Tibial nerve (tissue), 4 donors: ENCODE measurements at regions not wholly inside any gene's neighbourhood (a gene's known extent, or its start where the extent isn't known, plus 50 kb on each side); places are given as distances from the start of the nearest gene placed in this dataset.

Source experiments
- DNase-seq, 2 donors: peaks; one replicate each; pipeline ENCODE4 v3.0.0-alpha.2; 2019; ENCODE audit warnings: low spot score in 2 of 2
- H3K27ac ChIP-seq, 4 donors: fragments of 200-600 bp; sonication (generic) in 3 of 4; one replicate each; pipeline ENCODE4 v1.5.1; 2017 to 2019; ENCODE audit warnings: mild to moderate bottlenecking in 1 of 4
- H3K27me3 ChIP-seq, 2 donors: fragments of 200-600 bp; sonication (generic) in 1 of 2; one replicate each; pipeline versions ENCODE4 v1.5.1 to v1.6.0; 2017 to 2019
- H3K36me3 ChIP-seq, 3 donors: fragments of 200-600 bp; sonication (generic); one replicate each; pipeline ENCODE4 v1.5.1; 2018 to 2019
- H3K4me1 ChIP-seq, 4 donors: fragments of 200-600 bp; sonication (generic) in 3 of 4; one replicate each; pipeline ENCODE4 v1.5.1; 2017 to 2019
- H3K4me3 ChIP-seq, 4 donors: fragments of 200-600 bp; sonication (generic) in 3 of 4; one replicate each; pipeline ENCODE4 v1.5.1; 2017 to 2019; ENCODE audit warnings: mild to moderate bottlenecking in 1 of 4, moderate library complexity in 1 of 4
- H3K9me3 ChIP-seq, 4 donors: fragments of 200-600 bp; sonication (generic) in 3 of 4; one replicate each; pipeline ENCODE4 v1.5.1; 2017 to 2019
- EP300 ChIP-seq, 2 donors: sonication (generic); formaldehyde crosslinking; IDR thresholded peaks; one replicate each; pipeline ENCODE4 v1.6.1; 2017; ENCODE audit warnings: antibody characterized with exemption in 2 of 2, mild to moderate bottlenecking in 1 of 2
- POLR2A ChIP-seq, 2 donors: fragments of 450-650 bp; IDR thresholded peaks; one replicate each; pipeline ENCODE4 v1.6.1; 2017; ENCODE audit warnings: antibody characterized with exemption in 2 of 2, mild to moderate bottlenecking in 2 of 2, moderate library complexity in 2 of 2
- WGBS, 2 donors: methylation state at CpG; one replicate each; pipeline ENCODE4 v1.1.5; 2018; 5-methylcytosine and 5-hydroxymethylcytosine counted together
- TF ChIP-seq, protein P1 (sequence below), 5 experiments: fragments of 200-600 bp in 3 of 5; fragments of 450-650 bp in 2 of 5; sonication (generic) in 3 of 5; IDR thresholded peaks; one replicate each; pipeline ENCODE4 v1.5.1; 2016 to 2019; ENCODE audit warnings: antibody characterized with exemption in 5 of 5, mild to moderate bottlenecking in 3 of 5, moderate library complexity in 2 of 5

DNA sequence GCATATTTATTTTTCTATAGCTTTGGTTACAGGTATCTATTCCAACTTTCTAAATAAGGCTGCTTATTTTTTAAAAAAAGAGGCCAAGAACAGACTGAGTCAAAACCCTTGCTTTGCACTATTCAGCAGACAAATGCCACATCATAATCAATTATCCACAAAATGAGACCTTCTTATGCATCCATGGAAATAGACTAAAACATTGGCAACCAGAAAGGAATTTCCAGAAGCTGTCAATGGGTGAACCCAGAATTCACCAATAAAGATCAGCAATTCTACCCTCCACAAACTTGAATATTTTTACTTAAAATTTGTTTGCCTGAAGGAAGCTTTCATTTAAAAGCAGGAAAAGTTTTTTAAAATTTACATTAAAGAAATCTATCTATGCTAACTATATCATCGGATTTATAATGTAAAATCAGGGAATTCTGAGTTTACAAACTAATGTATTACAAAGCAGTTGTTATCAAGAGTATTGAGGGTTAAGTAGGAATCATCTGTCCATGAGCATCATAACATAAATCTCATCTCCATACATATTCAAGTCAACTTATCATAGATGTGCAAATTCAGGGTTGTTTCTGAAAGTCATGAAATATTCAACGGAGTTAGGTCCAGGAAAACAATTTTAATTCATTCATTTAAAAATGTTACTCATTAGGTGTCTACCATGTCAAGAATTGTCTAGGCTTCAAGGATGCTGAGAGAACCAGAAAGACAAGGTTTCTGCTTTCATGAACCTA, 548.0 kb downstream of the SATB2 start:
- H3K9me3 ChIP-seq, result peaks cover 0 to 8% (median 0%) of the 10 kb centered on the region in 4 donors
- no peak overlapping the region for H3K4me3 ChIP-seq
- H3K36me3 ChIP-seq, result no peaks in the 10 kb centered on the region
- WGBS, 2 donors, result 90 to 91% methylated on average over 2 of the region's 2 CpGs
- DNase-seq, result no peak
- no peaks in the 10 kb centered on the region for H3K4me1 ChIP-seq
- no peak overlapping the region for H3K27ac ChIP-seq
- H3K27me3 ChIP-seq, result no peaks in the 10 kb centered on the region
- TF ChIP-seq, protein P1, sequence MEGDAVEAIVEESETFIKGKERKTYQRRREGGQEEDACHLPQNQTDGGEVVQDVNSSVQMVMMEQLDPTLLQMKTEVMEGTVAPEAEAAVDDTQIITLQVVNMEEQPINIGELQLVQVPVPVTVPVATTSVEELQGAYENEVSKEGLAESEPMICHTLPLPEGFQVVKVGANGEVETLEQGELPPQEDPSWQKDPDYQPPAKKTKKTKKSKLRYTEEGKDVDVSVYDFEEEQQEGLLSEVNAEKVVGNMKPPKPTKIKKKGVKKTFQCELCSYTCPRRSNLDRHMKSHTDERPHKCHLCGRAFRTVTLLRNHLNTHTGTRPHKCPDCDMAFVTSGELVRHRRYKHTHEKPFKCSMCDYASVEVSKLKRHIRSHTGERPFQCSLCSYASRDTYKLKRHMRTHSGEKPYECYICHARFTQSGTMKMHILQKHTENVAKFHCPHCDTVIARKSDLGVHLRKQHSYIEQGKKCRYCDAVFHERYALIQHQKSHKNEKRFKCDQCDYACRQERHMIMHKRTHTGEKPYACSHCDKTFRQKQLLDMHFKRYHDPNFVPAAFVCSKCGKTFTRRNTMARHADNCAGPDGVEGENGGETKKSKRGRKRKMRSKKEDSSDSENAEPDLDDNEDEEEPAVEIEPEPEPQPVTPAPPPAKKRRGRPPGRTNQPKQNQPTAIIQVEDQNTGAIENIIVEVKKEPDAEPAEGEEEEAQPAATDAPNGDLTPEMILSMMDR (IDR thresholded peaks at IDR 0.05), result no peak
- TF ChIP-seq POLR2A (IDR thresholded peaks at IDR 0.05) (no peak), EP300 (IDR thresholded peaks at IDR 0.05) (no peak)

DNA sequence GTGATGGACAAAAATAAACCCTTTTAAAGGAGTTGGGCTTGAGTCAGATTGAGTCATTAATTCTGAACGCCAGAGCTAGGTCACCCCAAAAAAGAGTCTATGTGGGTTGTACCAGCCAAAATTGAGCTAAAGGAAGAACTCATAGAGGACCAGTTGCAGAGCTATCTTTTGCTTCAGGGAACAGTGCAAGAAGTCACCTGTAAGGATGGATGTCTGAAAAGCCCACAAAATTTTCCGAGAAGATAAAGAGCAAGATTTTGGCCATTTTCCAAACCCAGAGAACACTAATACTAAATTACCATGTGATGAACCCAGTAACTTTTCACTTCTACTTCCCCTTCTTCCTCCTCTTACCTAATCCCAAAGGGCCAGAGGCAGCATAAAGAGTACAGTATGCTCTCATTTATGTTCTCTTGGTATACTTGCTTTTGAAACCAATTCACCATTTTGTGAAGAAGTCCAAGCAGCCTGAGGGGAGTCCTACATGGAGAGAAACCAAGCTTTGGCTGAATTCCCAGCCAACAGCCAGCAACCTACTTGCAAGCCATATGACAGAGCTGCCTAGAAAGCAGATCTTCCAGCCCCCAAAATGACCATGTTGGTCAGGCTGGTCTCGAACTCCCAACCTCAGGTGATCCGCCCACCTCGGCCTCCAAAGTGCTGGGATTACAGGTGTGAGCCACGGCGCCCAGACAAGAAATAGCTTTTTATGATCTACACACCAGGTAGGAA, 551.7 kb downstream of the SATB2 start:
- no peak for DNase-seq
- H3K4me3 ChIP-seq, result no peak overlapping the region
- H3K27me3 ChIP-seq, result no peaks in the 10 kb centered on the region
- no peaks in the 10 kb centered on the region for H3K36me3 ChIP-seq
- H3K9me3 ChIP-seq, result peaks cover 0 to 3% (median 0%) of the 10 kb centered on the region in 4 donors
- no peak overlapping the region for H3K27ac ChIP-seq
- no peaks in the 10 kb centered on the region for H3K4me1 ChIP-seq
- TF ChIP-seq POLR2A (IDR thresholded peaks at IDR 0.05) (no peak), EP300 (IDR thresholded peaks at IDR 0.05) (no peak)
- TF ChIP-seq, protein P1 (IDR thresholded peaks at IDR 0.05), result no peak
- WGBS, 2 donors, result 72 to 77% methylated on average over 7 of the region's 7 CpGs

DNA sequence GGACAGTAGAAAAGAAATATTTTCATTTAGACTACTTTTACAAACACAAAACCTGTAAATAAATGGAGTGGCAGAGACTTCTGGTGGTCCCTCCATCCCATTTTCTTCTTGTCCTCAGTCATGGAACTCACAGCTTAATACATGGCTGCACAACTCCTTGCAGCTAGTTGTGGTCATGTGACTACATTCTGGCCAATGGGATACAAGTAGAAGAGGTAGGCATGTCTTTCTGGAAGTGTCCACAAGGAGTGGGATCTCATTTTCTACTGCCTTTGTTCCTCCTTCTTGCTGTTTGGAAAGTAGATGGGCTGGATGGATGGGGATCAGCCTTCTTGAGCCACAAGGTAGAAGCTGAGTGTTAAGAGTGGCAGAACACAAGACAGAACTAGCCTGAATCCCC, 555.8 kb downstream of the SATB2 start:
- H3K27ac ChIP-seq, result no peak overlapping the region
- H3K4me3 ChIP-seq, result no peak overlapping the region
- no peak for DNase-seq
- no peaks in the 10 kb centered on the region for H3K4me1 ChIP-seq
- H3K9me3 ChIP-seq, result peaks cover 0 to 3% (median 0%) of the 10 kb centered on the region in 4 donors
- no peaks in the 10 kb centered on the region for H3K36me3 ChIP-seq
- no peaks in the 10 kb centered on the region for H3K27me3 ChIP-seq
- TF ChIP-seq, protein P1 (IDR thresholded peaks at IDR 0.05), result no peak
- TF ChIP-seq POLR2A (IDR thresholded peaks at IDR 0.05), result no peak
- TF ChIP-seq EP300 (IDR thresholded peaks at IDR 0.05), result no peak

DNA sequence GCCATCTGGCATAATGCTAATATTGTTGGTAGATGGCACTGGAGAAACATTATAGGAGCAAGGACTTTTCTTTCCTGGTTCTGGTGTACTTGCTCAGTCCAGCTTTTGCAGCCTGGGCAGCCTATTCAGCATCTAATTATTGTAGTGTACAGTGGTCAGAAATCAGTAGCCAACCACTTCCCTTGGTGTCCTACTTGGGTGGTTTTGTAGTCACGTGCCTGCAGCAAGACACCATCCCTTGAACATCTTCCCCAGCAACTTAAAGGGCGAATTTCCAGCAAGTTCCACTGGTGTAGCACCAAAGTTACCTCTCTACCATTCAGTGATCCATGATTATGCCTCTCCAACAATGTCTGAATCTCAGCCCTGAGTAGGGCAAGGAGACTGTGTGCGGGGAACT, 557.6 kb downstream of the SATB2 start:
- TF ChIP-seq EP300 (IDR thresholded peaks at IDR 0.05) (no peak), POLR2A (IDR thresholded peaks at IDR 0.05) (no peak)
- TF ChIP-seq, protein P1 (IDR thresholded peaks at IDR 0.05), result no peak
- Histone ChIP-seq H3K27ac (no peak overlapping the region), H3K4me3 (no peak overlapping the region), H3K36me3 (no peaks in the 10 kb centered on the region), H3K27me3 (no peaks in the 10 kb centered on the region), H3K9me3 (no peaks in the 10 kb centered on the region), H3K4me1 (no peaks in the 10 kb centered on the region)
- DNase-seq, result no peak
- WGBS, 2 donors, result 77% methylated on average over 3 of the region's 3 CpGs

DNA sequence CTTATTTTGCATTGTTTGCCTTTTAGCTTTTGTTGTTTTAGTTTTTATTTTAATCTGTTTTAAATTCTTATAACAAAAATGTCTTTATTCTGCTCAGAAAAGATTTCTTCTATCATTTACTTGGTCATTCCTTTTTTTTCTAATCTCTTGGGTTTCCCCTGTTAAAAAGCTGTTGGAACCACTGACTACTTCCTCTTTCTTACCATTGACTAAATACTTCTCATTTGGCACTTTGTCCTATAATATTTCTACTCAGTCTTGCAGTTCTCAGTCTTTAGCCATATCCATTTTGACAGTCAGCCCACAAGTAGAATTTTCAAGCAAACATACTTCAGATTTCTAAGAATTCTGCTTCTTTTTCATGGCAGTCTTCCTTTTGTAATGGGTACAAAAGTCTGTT, 567.2 kb downstream of the SATB2 start:
- TF ChIP-seq POLR2A (IDR thresholded peaks at IDR 0.05), result no peak
- no peak for TF ChIP-seq EP300 (IDR thresholded peaks at IDR 0.05)
- TF ChIP-seq, protein P1 (IDR thresholded peaks at IDR 0.05), result no peak
- no peak overlapping the region for H3K4me3 ChIP-seq
- H3K9me3 ChIP-seq, result peaks cover 0 to 11% (median 0%) of the 10 kb centered on the region in 4 donors
- no peaks in the 10 kb centered on the region for H3K4me1 ChIP-seq
- H3K27me3 ChIP-seq, result no peaks in the 10 kb centered on the region
- no peak overlapping the region for H3K27ac ChIP-seq
- no peaks in the 10 kb centered on the region for H3K36me3 ChIP-seq
- no peak for DNase-seq
